ENCODE measurements at regions not wholly inside any gene's neighbourhood (a gene's known extent, or its start where the extent isn't known, plus 50 kb on each side); places are given as distances from the start of the nearest gene placed in this dataset.

GRCh38 chr11:95545116-95545875 is 244.3 kb downstream of the FAM76B start:
- no peak for DNase-seq

- no peak for DNase-seq
Measured at GRCh38 chr11:95544095-95544856, 245.3 kb downstream of the FAM76B start.

- DNase-seq, result no peak
Measured at GRCh38 chr11:95542868-95543551, 246.6 kb downstream of the FAM76B start.

GRCh38 chr11:95541715-95542114 is 247.9 kb downstream of the FAM76B start:
- no peak for DNase-seq

GRCh38 chr11:95536047-95536690 is 253.4 kb downstream of the FAM76B start:
- no peak for DNase-seq

GRCh38 chr11:95534809-95535208 is 254.8 kb downstream of the FAM76B start:
- no peak for DNase-seq

GRCh38 chr11:95534226-95534625 is 255.4 kb downstream of the FAM76B start:
- DNase-seq, result no peak

- DNase-seq, result no peak
Measured at GRCh38 chr11:95531116-95531515, 258.5 kb downstream of the FAM76B start.

- DNase-seq, result no peak
Measured at GRCh38 chr11:95524314-95525036, 265.1 kb downstream of the FAM76B start.

GRCh38 chr11:95522874-95523273 is 266.7 kb downstream of the FAM76B start:
- DNase-seq, result no peak

- no peak for DNase-seq
Measured at GRCh38 chr11:95521862-95522261, 267.7 kb downstream of the FAM76B start.

- DNase-seq, result no peak
Measured at GRCh38 chr11:95521133-95521542, 268.4 kb downstream of the FAM76B start.

- no peak for DNase-seq
Measured at GRCh38 chr11:95520369-95521132, 269.0 kb downstream of the FAM76B start.

GRCh38 chr11:95519912-95520311 is 269.7 kb downstream of the FAM76B start:
- no peak for DNase-seq

GRCh38 chr11:95517453-95517852 is 272.1 kb downstream of the FAM76B start:
- no peak for DNase-seq

- no peak for DNase-seq
Measured at GRCh38 chr11:95516786-95517185, 272.8 kb downstream of the FAM76B start.

- no peak for DNase-seq
Measured at GRCh38 chr11:95516175-95516574, 273.4 kb downstream of the FAM76B start.

GRCh38 chr11:95515371-95515770 is 274.2 kb downstream of the FAM76B start:
- no peak for DNase-seq

- DNase-seq, result no peak
Measured at GRCh38 chr11:95514416-95515110, 275.0 kb downstream of the FAM76B start.

- DNase-seq, result no peak
Measured at GRCh38 chr11:95512682-95513081, 276.9 kb downstream of the FAM76B start.

GRCh38 chr11:95512177-95512576 is 277.4 kb downstream of the FAM76B start:
- no peak for DNase-seq
